ENCODE measurements at regions not wholly inside any gene's neighbourhood (a gene's known extent, or its start where the extent isn't known, plus 50 kb on each side); places are given as distances from the start of the nearest gene placed in this dataset.

DNA sequence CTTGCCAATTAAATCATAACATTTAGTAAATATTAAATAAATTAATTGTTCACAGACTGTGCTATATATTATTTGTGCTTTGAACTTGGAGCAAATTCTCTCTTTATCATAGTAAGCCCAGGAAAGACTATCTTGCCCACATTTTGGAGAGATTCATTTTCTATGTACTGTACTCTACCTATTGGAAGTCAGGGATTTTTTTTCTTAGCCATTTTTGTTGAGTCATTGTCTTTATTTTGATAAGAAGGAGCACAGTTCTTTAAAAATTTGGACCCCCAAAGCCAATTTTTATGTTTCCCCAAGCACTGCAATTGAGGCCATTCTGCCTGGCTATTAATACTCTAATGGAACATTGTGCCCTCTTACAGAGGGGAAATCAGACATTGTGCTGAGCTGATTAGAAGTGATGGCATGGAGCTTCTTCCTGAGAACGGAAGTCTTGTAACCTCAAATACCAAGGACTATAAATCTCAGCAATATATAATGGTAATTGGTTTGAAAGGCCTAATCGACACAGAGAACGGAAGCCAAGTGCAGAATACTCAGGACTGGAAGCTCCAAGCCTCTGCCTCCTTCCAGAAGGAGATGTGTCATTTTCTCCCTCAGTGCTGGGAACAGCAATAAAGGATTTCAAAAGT lies 188.8 kb upstream of the PAPPA start:
- DNase-seq = no peak

DNA sequence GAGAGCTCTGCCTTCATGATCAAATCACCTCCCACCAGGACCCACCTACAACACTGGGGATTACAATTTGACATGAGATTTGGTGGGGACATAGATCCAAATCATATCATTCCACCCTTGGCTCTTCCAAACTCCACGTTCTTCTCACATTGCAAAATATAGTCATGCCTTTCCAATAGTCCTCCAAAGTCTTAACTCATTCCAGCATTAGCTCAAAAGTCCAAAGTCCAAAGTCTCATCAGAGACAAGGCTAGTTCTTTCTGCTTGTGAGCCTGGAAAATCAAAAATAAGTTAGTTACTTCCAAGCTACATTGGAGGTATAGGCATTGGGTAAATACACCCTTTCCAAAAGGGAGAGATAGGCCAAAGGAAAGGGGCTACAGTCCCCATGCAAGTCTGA lies 186.9 kb upstream of the PAPPA start:
- DNase-seq = no peak

DNA sequence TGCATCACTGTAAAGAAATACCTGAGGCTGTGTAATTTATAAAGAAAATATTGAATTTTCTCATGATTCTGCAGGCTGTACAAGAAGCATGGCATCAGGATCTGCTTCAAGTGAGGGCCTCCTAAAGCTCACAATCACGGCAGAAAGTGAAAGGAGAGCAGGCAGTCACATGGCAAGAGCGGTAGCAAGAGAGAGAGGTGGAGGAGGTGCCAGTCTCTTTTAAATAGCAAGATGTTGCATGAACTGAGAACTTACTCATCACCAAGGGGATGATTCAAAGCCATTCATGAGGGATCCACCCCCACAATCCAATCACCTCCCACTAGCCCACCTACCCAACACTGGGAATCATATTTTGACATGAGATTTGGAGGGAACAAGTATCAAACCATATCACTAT lies 184.5 kb upstream of the PAPPA start:
- no peak for DNase-seq

DNA sequence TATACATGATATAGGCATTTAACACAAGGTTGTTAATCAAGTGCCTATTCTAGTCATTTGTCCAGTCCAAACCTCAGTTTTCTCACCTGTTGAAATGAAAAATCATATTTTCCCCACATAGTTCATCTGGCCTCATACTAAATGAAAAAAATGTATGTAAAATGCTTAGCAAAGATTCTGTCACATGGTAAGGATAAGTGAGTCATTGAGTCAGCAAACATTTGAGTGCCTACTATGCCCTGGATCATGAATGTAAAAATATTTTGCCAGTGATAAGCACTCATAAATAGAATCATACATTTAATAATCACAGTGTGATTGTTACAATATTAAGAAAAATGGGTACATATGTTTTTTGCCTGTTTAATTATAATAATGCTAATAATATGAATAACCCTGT lies 181.2 kb upstream of the PAPPA start:
- no peak for DNase-seq

DNA sequence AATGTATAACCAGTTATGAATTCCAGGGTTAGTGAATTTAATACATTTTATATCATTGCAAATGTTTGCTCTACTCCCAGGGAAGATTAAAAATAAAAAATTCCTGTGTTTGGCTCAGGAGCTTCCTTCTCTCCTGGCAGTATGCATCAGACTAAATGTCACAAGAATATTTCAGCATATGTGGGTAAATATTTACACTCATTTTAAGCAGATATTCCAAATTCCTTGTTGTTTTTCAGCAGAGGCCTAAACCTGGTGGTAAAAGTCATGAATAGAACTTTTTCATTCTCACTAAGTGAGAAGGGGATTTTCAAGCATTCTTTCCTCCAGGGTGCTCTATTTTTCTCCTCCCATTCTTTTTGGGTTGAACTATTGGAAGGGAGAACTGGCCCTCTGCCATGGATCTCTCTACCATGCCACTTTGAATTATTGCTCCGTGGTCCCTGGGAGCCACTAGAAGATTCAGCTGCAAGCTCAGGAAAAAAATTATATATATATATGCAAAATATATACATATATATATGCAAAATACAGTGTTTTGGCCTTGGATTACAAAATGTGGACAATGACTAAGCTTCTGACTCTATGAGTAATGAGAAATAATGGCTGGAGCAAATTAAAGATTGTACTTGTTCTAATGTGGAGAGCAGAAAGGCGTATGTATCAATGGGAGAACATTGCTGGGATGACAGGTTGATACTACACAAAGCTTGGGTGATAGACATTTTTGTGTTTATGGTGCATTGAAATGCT lies 180.6 kb upstream of the PAPPA start:
- no peak for DNase-seq

DNA sequence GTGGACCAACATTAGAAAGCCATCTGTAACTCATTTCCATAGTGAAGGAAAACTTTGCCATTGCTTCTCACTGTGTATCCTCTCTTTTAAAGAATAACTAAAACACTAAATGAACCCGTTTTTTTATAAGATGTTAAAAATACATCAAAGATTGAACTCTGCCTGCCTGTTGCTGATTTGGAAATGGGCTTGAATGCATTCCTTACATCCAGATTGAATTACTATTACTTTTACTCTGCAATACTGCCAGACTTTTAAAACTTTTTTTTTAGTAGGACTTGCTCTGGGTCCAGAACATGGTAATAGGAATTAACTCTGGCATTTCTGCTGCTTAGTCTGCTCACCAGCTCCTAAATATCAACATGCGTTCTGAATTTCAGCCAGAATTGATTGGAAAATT lies 176.8 kb upstream of the PAPPA start:
- DNase-seq = no peak

DNA sequence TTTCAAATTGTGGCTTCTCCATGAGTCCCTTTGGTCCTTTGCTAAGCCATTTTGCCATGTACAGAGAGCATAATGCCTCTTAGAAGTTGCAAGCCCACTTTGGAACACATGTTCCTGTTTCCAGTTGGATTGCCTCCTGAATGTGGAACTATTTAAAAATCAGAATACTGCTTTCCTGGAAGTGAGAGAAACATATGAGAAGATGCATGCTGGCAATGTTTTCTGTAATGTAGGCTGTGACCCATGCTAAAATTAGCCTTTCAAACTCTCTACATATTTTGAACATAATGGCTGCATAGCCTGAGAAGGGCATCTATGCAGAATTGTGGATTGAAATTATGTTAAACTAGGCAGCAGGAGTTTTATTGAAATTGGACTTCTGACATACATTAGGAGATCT lies 175.5 kb upstream of the PAPPA start:
- no peak for DNase-seq

DNA sequence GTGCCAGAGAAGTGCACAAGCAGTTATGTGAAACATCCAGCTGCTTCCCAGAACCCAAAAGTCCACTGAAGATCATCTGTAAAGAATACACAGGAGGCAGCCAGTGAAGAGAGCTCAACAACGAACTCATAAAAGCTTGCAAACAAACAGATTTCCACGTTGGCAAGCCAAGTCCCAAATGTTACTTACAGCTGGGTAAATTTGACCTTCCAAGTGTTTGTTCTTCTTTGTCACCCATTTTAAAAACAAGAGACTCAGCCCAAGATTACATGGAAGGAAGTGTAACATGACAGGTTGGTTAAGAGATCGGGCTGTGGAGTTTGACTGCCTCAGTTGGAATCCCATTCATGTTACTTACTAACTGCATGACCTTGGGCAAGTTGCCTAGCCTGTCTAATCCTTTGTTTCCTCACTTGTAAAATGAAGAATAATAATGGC lies 174.9 kb upstream of the PAPPA start:
- DNase-seq = no peak

DNA sequence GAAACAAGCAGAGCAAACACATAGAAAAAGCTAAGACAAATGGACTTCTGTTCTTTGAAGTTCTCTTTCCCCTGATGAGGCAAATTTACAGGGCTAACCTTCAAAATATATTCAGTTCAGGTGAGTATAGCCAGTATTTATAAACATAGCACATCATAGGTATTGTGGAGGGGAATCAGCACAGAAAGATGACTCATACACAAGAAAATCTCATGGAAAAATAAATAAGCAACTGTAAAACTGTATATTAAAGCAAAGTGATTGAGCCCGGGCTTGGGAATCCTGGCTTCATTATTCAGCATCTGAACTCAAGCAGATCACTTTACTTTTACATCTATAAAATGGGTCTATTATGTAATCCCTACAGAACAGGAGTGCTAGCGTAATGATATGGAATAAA lies 173.5 kb upstream of the PAPPA start:
- DNase-seq = no peak

DNA sequence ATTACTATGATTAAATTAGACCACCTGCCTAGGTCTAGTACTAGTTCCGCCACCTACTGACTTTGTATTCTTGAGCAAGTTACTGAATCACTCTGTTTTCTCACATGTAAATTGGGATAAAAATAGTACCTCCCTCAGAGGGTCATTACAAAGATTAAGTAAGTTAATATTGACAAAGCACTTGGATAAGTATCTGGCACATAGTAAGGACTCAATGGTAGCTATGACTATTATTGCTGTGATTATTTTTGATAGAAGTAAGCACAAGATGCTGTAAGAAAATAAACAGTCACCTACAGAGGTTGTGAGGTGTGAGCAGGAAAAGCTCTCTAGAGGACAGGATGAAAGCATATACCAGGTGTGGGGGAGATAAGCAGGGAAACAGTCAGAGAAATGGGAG lies 173.1 kb upstream of the PAPPA start:
- DNase-seq = no peak

DNA sequence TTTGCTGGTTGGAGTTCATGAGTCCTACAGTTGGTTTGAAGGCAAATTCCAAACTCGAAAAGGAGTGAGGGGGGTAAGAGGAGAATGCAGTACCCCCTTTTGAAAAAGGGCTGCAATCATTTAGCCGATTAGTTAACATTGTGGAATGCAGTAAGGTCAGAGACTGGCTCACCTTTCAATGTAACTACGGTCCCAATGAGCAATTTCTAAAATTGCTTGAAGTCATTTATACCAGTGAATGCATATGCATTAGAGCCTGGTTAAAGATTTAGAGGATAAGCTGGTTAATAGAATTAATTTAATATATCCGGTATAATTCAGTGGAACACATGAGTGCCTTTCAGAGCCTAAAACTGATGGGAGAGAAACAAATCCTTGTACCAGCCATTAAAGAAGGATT lies 172.6 kb upstream of the PAPPA start:
- no peak for DNase-seq

DNA sequence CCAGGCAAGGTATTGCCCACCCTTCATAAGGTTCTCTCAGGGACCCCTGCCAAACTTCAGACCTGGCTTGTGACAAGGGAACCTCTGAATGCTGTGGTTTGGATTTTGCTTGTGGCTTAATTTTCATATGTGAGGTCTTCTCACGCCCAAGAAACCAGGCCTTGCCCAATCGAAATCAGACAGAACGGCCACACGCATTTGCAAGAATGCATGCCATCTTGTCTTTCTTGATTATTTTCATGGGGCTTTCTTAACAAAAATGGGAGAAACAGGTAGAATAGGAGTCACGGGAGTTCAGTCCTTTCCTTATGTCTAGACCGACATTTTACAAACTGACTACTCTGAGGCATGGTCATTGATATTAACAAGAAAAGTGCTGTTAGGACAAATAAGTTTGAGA lies 170.2 kb upstream of the PAPPA start:
- no peak for DNase-seq

DNA sequence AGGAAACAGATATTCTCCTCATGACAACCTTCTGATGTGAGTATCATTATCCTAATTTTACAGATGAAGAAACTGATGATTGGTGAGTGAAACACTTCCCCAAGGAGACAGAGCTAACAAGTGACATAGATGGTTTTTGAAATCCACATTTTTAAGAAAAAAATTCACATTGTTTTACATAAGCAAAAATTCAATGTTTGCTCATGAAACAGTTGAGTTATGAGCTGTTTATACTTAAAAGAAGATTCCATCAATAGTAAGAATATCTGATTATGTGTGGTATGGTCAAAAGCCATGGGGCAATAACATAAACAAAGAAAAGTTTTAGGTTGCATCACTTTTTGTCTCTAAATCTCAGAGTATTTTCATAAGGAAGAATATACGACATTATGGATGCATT lies 167.9 kb upstream of the PAPPA start:
- no peak for DNase-seq

DNA sequence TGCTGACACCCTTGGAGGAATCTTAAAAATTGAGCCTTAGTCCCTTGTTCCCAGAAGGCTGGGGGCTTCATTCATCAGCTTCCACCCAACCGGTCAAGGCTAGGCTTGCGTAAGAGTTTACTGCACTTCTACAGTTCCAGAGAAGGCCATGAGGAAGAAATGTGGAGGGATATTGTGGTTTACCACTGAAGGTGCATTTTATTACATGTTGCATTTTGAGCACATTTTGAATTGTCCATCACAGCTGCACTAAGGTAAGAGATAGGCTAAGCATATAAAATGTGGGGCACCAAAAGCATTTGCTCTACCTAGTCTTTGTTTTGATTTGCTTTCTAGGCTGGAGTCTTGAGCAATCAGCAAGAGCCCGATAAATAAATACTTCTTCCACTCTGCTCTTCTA lies 167.1 kb upstream of the PAPPA start:
- no peak for DNase-seq

DNA sequence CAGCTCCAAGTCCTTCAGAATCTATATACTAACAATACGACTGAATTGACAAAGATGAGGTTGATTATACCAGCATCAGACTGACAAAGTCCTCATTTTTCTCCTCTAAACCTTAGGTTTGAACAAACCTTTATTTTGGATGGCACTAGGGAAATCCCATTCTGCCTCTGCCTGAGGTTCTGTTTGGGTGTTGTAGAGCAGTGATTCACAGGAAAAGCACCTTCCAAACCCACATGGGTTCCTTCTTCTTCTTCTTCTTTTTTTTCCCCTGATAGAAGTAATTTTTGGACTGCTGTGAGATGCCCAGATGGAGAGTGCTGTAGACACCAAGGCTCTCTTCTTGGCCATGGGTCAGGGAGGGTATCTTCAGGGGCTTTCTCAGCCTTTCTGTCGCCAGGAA lies 164.9 kb upstream of the PAPPA start:
- DNase-seq = no peak

DNA sequence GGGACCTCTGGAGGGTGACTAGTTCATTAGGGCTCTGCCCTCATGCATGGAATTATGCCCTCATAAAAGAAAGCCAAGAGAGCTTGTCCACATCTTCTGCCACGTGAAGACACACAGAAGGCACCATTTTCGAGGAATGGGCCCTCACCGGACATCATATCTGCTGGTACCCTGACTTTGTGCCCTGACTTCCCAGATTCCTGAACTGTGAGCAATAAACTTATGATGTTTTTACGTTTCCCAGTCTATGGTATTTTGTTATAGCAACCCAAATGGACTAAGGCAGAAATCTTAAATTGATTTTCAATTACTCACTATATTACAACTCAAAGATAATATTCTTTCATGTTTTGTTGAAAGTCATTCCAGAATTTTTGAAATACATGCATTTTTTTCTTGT lies 163.8 kb upstream of the PAPPA start:
- no peak for DNase-seq

DNA sequence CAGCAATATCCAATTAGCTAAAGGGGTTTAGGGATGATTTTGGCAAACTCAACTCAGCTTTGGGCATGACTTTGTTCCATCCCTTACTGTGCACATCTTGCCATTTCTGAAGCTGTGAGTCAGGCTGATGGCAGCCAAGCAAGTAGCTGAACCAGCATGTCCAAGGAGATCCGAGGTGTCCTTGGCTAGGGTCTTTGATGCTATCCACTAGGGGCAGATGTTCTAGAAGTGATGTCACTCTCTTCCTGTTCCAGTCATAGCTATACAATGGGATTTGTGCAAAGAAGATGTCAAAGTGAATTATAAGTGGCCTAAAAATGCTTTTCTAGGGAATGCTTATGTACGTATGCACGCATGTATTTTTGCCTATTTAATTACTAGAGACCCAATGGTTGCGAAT lies 160.8 kb upstream of the PAPPA start:
- DNase-seq = no peak

DNA sequence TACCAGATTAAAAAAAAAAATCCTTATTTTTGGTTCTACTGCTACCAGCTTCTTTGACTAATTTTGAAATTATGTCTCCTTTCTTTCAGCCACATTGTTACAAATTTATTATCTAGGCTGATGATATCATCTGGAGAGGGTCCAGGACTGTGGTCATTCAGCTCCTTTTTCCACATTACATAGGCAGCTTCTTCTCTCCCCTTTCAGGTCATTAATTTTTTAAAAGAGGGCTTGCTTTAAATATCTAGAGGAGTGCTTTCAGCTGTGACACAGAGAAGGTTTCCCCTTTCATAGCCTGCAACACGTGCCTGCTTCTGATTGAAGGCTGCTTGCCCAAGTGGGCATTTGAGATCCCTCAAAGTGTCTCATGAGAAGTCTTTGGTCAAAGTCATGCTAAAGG lies 155.7 kb upstream of the PAPPA start:
- DNase-seq = no peak

DNA sequence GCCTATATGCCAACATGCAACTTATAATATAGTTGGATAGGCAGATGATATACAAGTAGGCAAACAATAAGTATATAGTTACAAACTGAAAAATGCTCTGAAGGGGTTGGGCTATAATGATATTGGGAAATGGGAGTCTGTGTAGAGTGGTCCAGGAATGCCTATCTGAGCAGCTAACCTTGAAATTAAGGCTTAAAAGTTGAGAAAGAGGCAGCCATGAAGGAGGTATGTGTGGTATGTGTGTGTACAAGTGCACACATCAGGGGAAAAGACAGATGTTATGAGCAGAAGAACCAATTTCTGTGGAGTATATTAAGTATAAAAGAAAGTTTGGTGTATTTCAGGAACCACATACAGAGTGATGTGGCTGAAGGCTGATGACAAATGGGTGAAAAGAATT lies 154.9 kb upstream of the PAPPA start:
- DNase-seq = no peak

DNA sequence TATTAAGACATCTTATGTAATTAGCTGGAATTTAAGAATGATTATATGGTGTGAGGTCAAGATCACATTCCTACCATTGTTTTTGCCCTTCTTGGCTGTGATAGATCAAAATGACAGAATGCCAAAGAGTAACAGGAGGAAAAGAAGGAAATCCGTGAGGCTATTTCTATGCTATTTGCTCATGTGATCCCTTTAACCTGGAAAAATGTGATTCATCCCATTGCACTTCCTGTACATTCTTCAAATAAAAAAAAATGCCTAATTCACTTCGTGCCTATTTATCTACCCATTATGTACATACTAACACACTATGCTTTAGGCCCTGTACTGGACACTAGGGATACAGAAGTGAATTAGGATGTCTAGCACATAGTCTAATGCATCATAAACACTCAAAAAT lies 154.1 kb upstream of the PAPPA start:
- DNase-seq = no peak

DNA sequence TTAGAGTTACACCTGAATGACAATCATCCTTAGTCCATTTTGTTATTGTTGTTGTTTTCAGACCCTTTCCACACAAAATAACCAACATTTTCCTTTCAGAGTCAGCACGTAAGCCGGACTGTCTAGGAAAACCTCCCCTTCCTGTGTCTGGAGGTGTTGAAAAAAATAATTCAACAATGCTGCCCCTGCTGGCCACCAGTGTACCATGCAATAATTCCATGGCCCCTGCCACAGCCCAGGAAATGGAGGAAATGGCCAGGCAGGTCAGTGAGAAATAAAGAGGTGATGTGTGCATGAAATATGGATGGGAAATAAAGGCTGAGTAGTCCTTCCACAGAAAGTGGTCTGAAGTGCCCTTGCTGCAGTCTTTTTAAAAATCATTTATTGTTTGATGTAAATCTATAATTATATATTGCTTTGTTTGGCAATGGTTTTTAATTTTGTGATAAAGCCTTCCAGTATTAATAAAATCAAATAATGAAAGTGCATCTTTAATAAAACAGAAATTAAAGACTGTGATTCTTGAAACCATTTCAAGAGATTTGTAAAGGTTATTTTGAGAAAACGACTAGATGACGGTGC lies 152.8 kb upstream of the PAPPA start:
- DNase-seq = no peak

DNA sequence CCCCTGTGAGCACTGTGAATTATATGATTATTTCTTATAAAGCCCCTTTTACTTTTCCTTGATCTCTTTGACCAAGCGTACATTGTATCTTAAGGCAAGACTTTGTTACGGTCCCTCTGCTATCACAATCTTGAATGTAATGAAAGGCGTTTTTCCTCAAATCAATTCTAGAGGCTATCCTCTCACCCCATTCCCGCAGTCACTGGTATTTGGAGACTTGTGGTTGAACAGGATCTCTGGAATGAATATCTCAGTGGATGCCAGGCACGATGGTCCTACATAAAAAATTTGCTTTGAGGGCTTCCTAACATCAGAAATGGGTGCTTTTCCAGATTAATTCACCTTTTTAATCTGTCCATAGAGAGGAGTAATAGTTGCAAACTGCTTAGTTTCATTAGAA lies 151.4 kb upstream of the PAPPA start:
- DNase-seq = no peak

DNA sequence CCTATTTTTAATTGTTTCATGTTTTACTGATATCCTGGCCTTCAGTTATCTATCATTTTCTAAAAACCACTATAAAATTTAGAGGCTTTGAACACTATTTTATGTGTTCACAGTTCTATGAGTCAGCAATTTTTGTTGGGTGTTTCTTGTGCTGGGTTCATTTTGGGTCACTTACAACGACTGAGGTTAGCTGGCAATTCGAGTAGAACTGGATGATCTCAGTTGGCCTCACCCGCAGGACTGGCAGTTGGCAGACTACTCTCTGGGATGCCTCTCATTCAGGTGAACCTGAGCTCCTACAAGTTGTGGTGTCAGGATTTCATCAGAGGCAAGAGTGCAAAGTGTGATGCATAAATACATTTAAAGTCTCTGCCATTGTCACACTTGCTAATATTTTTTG lies 151.0 kb upstream of the PAPPA start:
- no peak for DNase-seq

DNA sequence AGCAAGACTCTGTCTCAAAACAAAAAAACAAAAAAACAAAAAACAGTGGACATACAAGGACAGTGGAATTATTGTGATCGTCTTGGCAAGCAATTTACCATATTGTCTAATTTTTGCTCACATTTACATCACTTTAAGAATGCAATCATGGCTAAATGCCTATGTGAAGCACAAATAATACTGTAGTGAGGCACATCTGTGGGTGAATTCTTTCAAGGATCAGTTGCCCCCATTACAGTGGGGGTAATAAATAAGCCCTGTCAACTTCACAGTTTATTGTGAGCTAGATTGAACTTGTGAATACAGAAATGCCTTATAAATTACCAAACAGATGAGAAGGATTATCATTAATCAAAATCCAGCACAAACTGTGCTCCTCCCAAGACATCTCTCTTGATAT lies 150.2 kb upstream of the PAPPA start:
- no peak for DNase-seq

DNA sequence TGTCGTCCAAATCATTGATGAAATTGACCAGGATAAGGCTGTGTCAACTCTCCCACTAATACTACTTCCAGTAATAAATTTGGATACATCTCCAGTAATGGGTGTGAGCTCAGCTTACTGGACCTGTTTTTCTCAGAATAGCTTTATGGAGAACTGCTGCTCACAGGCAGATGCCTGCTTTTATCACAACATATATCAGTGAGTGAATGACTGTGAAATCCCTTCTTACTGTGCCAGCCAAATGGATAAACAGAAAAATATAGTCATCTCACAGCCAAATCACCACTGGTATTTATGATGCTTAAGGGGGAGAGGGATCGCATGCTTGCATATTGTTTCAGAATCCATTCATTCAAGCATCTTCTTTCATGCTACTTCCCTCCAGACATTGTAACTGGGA lies 148.4 kb upstream of the PAPPA start:
- DNase-seq = no peak
